ENCODE measurements at regions not wholly inside any gene's neighbourhood (a gene's known extent, or its start where the extent isn't known, plus 50 kb on each side); places are given as distances from the start of the nearest gene placed in this dataset.
"Not testable (repeated sequence)": the region's sequence is repeated elsewhere in the genome, so short reads cannot be mapped to it uniquely, and the experiment has no call there.

GRCh38 chr3:153343988-153344782 is 182.2 kb downstream of the RAP2B start:
- 79% methylated on average over 3 of the region's 3 CpGs for WGBS
- Histone ChIP-seq H3K4me1 (ENCODE audit: insufficient read depth) (no peaks in the 10 kb centered on the region), H3K4me3 (ENCODE audit: low read depth, low read length) (no peak overlapping the region), H3K27ac (ENCODE audit: low read depth) (no peak overlapping the region), H3K36me3 (ENCODE audit: insufficient read depth) (no peaks in the 10 kb centered on the region)
- no peak for DNase-seq (ENCODE audit: extremely low spot score)

- DNase-seq (ENCODE audit: extremely low spot score): no peak
- Histone ChIP-seq H3K4me3 (ENCODE audit: low read depth, low read length) (no peak overlapping the region), H3K27ac (ENCODE audit: low read depth) (no peak overlapping the region), H3K36me3 (ENCODE audit: insufficient read depth) (no peaks in the 10 kb centered on the region), H3K4me1 (ENCODE audit: insufficient read depth) (no peaks in the 10 kb centered on the region)
- WGBS: 50% methylated on average over 2 of the region's 2 CpGs
Measured at GRCh38 chr3:153348457-153349107, 186.6 kb downstream of the RAP2B start.

DNA sequence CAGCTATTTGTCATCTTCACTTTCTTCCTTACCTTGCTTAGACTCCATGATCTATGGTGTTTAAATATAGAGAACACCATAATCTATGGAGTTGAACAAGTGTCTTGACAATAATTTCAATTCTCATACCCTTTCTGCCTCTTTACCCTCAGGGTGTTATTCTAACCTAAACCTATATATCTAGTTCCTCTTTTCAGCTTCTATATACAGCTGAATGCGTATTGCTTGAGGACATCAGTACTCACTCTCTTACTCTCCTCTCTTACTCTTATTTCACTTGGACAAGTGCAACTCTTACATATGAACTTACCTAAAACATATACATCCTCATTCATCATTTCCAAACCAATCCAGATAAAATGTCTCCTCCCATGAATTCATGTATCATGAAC is 187.1 kb downstream of the RAP2B start:
- Histone ChIP-seq H3K36me3 (ENCODE audit: insufficient read depth) (no peaks in the 10 kb centered on the region), H3K4me3 (ENCODE audit: low read depth, low read length) (no peak overlapping the region), H3K4me1 (ENCODE audit: insufficient read depth) (no peaks in the 10 kb centered on the region), H3K27ac (ENCODE audit: low read depth) (no peak overlapping the region)
- no peak for DNase-seq (ENCODE audit: extremely low spot score)
- WGBS: 99% methylated on average over 1 of the region's 1 CpG

- no peak for DNase-seq (ENCODE audit: extremely low spot score)
- Histone ChIP-seq H3K27ac (ENCODE audit: low read depth) (no peak overlapping the region), H3K36me3 (ENCODE audit: insufficient read depth) (no peaks in the 10 kb centered on the region), H3K4me1 (ENCODE audit: insufficient read depth) (no peaks in the 10 kb centered on the region), H3K4me3 (ENCODE audit: low read depth, low read length) (no peak overlapping the region)
- WGBS: 66% methylated on average over 2 of the region's 2 CpGs
Measured at GRCh38 chr3:153350420-153350819, 188.4 kb downstream of the RAP2B start.

GRCh38 chr3:153354641-153355040 is 192.6 kb downstream of the RAP2B start:
- H3K27ac ChIP-seq (ENCODE audit: low read depth): no peak overlapping the region
- H3K4me1 ChIP-seq (ENCODE audit: insufficient read depth): no peaks in the 10 kb centered on the region
- 52% methylated on average over 1 of the region's 1 CpG for WGBS
- no peak overlapping the region for H3K4me3 ChIP-seq (ENCODE audit: low read depth, low read length)
- no peak for DNase-seq (ENCODE audit: extremely low spot score)
- H3K36me3 ChIP-seq (ENCODE audit: insufficient read depth): no peaks in the 10 kb centered on the region

DNA sequence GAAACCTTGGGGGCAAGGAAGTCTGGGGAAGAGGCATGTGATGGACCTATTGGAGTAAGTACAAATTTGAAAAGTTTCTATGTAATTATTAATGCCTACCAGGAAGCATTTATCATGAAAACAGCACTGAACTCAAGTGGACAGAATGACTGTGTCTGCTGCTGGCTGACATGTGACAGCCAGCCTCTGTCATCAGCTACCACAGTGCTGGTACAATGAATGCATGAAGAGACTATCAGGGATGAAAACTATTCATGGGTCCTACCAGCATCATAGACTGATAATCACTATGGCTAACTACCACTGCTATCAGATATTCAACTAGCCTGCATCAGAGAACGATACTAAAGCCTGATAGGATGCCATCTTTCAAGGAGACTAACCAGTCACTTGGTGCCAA is 193.5 kb downstream of the RAP2B start:
- no peaks in the 10 kb centered on the region for H3K4me1 ChIP-seq (ENCODE audit: insufficient read depth)
- no peak overlapping the region for H3K4me3 ChIP-seq (ENCODE audit: low read depth, low read length)
- no peak for DNase-seq (ENCODE audit: extremely low spot score)
- WGBS: 95% methylated on average over 1 of the region's 1 CpG
- H3K36me3 ChIP-seq (ENCODE audit: insufficient read depth): no peaks in the 10 kb centered on the region
- no peak overlapping the region for H3K27ac ChIP-seq (ENCODE audit: low read depth)

GRCh38 chr3:153356908-153357307 is 194.9 kb downstream of the RAP2B start:
- DNase-seq (ENCODE audit: extremely low spot score): no peak
- Histone ChIP-seq H3K4me3 (ENCODE audit: low read depth, low read length) (no peak overlapping the region), H3K27ac (ENCODE audit: low read depth) (no peak overlapping the region), H3K36me3 (ENCODE audit: insufficient read depth) (no peaks in the 10 kb centered on the region), H3K4me1 (ENCODE audit: insufficient read depth) (no peaks in the 10 kb centered on the region)
- WGBS: 63% methylated on average over 2 of the region's 2 CpGs

DNA sequence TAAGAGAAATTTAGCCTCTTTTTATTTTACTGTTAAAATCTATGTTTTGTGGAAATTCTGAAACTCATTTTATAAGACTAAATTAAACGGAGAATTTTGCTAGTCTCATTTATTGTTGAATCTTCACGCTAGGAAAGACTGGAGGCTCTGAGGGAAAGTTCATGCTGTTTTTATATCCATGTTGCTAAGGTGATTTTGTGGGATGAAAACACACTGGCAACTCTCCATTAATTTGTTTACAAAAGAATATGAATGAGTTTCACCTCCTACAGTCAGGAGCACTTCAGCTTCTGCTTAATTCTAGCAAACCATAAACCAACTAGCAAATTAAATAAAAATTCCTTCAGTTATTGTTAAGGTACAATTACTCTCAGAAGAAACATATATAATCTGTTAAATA is 195.4 kb downstream of the RAP2B start:
- Histone ChIP-seq H3K4me3 (ENCODE audit: low read depth, low read length) (no peak overlapping the region), H3K27ac (ENCODE audit: low read depth) (no peak overlapping the region), H3K4me1 (ENCODE audit: insufficient read depth) (no peaks in the 10 kb centered on the region), H3K36me3 (ENCODE audit: insufficient read depth) (no peaks in the 10 kb centered on the region)
- no peak for DNase-seq (ENCODE audit: extremely low spot score)
- 85% methylated on average over 2 of the region's 2 CpGs for WGBS

- 95% methylated on average over 28 of the region's 28 CpGs for WGBS
- H3K4me1 ChIP-seq (ENCODE audit: insufficient read depth): no peaks in the 10 kb centered on the region
Measured at GRCh38 chr3:153369561-153370374, 207.7 kb downstream of the RAP2B start.

DNA sequence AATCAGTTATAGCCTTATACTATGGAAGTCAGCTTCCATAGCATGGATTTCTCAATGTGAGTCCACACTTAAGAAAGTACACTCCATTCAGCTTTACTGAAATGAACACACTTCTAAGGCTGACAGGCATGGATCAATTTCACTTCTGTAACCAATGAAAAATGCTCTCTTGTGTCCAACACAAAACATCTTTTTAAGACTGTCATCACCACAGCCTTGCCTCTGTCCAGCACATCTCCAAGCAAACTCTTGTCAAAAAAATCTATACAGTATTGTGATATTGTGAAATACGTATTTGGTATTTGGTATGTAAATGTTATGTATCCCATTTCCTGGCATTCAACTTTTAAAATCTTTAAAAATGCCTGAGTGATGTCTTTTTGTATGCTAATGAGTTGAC is 208.7 kb downstream of the RAP2B start:
- no peak overlapping the region for H3K4me3 ChIP-seq (ENCODE audit: low read depth, low read length)
- H3K27ac ChIP-seq (ENCODE audit: low read depth): no peak overlapping the region
- H3K36me3 ChIP-seq (ENCODE audit: insufficient read depth): no peaks in the 10 kb centered on the region
- no peak for DNase-seq (ENCODE audit: extremely low spot score)
- WGBS: 81% methylated on average over 1 of the region's 1 CpG
- no peaks in the 10 kb centered on the region for H3K4me1 ChIP-seq (ENCODE audit: insufficient read depth)

More at GRCh38 chr3:153369561-153370374, 207.7 kb downstream of the RAP2B start:
- H3K4me3 ChIP-seq (ENCODE audit: low read depth, low read length): no peak overlapping the region
- H3K36me3 ChIP-seq (ENCODE audit: insufficient read depth): no peaks in the 10 kb centered on the region
- no peak overlapping the region for H3K27ac ChIP-seq (ENCODE audit: low read depth)
- no peak for DNase-seq (ENCODE audit: extremely low spot score)

GRCh38 chr3:153372326-153372725 is 210.3 kb downstream of the RAP2B start:
- no peaks in the 10 kb centered on the region for H3K36me3 ChIP-seq (ENCODE audit: insufficient read depth)
- H3K4me1 ChIP-seq (ENCODE audit: insufficient read depth): no peaks in the 10 kb centered on the region
- no peak overlapping the region for H3K4me3 ChIP-seq (ENCODE audit: low read depth, low read length)
- WGBS: 84% methylated on average over 5 of the region's 5 CpGs
- no peak for DNase-seq (ENCODE audit: extremely low spot score)
- H3K27ac ChIP-seq (ENCODE audit: low read depth): no peak overlapping the region

GRCh38 chr3:153373606-153374005 is 211.6 kb downstream of the RAP2B start:
- WGBS: 71% methylated on average over 2 of the region's 2 CpGs
- no peak for DNase-seq (ENCODE audit: extremely low spot score)
- Histone ChIP-seq H3K36me3 (ENCODE audit: insufficient read depth) (no peaks in the 10 kb centered on the region), H3K4me3 (ENCODE audit: low read depth, low read length) (no peak overlapping the region), H3K27ac (ENCODE audit: low read depth) (no peak overlapping the region), H3K4me1 (ENCODE audit: insufficient read depth) (no peaks in the 10 kb centered on the region)

GRCh38 chr3:153378366-153378765 is 216.3 kb downstream of the RAP2B start:
- H3K4me1 ChIP-seq (ENCODE audit: insufficient read depth); H3K36me3 ChIP-seq (ENCODE audit: insufficient read depth); H3K27ac ChIP-seq (ENCODE audit: low read depth); H3K4me3 ChIP-seq (ENCODE audit: low read depth, low read length); DNase-seq (ENCODE audit: extremely low spot score): not testable (repeated sequence)
- 94% methylated on average over 16 of the region's 24 CpGs for WGBS

GRCh38 chr3:153379516-153379915 is 217.5 kb downstream of the RAP2B start:
- DNase-seq (ENCODE audit: extremely low spot score): no peak
- Histone ChIP-seq H3K27ac (ENCODE audit: low read depth) (no peak overlapping the region), H3K36me3 (ENCODE audit: insufficient read depth) (no peaks in the 10 kb centered on the region), H3K4me1 (ENCODE audit: insufficient read depth) (no peaks in the 10 kb centered on the region), H3K4me3 (ENCODE audit: low read depth, low read length) (no peak overlapping the region)
- WGBS: 79% methylated on average over 1 of the region's 1 CpG

All from urinary bladder (tissue), 3 donors.